ENCODE measurements at regions not wholly inside any gene's neighbourhood (a gene's known extent, or its start where the extent isn't known, plus 50 kb on each side); places are given as distances from the start of the nearest gene placed in this dataset.
"Not testable (repeated sequence)": the region's sequence is repeated elsewhere in the genome, so short reads cannot be mapped to it uniquely, and the experiment has no call there.

DNA sequence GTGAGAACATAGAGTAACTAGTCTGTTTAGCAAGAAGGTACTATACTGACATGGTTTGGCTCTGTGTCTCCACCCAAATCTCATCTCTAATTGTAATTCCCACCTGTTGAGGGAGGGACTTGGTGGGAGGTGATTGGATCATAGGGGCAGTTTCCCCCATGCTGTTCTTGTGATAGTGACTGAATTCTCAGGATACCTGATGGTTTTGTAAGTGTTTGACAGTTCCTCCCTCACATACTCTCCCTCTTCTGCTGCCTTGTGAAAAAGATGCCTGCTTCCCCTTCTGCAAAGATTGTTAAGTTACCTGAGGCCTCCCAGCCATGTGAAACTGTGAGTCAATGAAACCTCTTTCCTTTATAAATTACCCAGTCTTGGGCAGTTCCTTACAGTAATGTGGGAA lies 240.4 kb upstream of the ST8SIA4 start:
- DNase-seq: no peak

DNA sequence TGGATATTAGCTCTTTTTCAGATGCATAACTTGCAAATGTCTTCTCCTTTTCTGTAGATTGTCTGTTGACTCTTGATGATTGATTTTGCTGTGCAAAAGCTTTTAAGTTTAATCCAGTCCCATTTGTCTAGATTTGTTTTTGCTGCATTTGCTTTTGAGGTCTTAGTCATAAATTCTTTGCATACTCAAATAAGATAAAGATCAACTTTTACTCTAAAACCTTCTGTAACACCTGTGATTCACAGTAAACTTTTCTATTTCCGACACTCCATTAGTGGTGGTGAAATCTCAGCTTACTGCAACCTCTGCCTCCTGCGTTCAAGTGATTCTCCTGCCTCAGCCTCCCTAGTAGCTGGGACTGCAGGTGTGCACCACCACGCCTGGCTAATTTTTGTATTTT lies 239.0 kb upstream of the ST8SIA4 start:
- no peak for DNase-seq

DNA sequence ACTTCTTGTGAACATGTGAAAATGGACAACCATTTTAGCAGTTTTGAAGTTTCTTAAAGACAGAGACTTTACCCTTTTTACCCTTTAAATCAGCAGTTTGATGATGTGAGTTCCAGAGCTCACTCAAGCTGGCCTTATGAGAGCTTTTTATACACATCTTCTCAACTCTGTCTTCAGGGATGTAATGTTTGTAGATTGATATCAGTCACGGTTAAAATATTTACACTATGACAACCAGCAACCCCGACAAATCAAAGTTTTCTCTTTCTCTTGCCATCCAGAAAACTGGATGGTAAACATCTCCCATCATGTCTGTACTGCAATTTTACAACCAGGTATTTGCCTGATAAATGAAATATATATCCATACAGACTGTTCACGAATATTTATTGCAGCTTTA lies 233.4 kb upstream of the ST8SIA4 start:
- no peak for DNase-seq

DNA sequence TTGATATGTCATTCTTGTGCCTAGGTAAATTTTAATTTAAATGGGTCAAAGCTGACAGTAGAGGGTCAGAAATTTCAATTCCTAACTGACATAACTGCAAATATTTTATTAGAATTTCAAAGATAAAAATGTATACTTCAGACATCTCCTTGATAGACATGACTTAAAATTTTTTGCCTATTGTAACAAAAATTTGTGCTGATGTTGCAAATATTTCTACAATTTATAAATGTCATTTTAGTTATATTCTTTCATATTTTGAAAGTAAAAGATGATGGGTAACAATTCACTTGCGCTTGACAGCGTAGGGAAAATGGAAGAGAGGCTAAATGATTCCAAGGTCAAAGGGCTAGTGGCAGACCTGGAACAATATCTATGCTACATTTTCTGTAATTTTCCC lies 220.3 kb upstream of the ST8SIA4 start:
- no peak for DNase-seq

DNA sequence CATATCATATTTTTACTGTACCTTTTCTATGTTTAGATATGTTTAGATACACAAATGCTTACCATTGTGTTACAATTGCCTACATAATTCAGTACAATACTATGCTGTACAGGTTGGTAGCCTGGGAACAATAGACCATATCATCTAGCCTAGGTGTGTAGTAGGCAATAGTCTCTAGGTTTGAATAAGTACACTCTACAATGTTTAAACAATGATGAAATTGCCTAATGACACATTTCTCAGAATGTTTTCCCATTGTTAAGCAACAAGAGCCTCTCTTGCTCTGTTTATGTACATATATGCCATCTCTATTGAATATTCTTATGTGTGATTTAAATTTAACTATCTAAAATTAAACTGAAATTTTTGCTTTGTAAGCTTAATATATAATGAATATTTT lies 209.6 kb upstream of the ST8SIA4 start:
- DNase-seq: peak; percentile 7

DNA sequence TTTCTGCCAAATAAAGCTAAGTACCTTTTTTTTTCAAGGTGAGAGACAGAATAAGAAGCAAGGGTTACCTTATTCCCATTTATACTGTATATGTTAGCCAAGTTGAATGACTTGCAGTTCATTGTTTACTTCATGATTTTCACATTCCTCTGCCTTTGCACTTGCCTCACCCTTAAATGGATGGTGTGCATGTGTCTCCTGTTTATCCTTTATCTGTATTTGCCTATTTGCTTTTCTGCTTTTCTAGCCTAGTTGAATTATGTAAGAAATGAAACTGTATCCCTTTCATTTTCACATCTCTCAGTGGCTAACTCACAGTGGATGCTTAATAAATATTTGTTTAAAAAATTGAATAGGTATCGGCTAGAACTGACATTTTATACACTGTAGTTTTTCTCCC lies 200.8 kb upstream of the ST8SIA4 start:
- DNase-seq: no peak

DNA sequence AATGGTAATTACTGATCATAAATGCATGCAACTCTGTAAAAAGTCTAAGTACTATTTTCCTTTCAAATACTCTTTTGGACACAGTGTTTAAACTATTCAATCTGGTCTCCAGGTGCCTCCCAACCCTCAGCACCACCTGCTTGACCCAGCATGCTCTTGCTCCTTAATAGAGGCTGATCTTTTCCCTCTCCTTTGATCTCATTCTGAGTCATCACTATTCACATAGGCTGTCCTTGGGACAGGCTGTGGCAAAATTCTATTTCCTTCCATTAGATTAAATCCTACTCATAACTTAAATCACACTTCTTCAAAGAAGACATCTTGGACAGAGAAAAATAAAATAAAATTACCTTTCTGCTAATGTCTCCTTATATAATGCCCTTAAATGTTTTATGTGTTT lies 199.4 kb upstream of the ST8SIA4 start:
- no peak for DNase-seq

DNA sequence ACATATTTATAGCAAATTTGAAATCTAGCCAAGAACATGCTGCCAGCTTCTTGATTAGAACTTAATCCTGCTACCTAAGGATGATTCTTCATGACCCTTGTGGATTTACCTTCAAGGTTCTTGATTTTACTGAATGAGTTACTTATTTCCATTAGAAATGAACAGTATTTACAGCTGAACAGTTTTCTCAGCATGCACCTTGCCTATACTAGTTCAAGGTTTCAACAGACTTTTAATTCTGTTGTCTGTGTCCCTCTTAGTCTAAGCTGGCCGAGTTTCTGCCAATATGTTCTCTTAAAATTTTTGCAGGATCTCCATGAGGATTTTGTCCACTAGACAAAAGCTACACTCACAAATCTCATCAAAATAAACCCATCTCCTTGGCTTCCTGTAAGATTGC lies 188.8 kb upstream of the ST8SIA4 start:
- DNase-seq: no peak

DNA sequence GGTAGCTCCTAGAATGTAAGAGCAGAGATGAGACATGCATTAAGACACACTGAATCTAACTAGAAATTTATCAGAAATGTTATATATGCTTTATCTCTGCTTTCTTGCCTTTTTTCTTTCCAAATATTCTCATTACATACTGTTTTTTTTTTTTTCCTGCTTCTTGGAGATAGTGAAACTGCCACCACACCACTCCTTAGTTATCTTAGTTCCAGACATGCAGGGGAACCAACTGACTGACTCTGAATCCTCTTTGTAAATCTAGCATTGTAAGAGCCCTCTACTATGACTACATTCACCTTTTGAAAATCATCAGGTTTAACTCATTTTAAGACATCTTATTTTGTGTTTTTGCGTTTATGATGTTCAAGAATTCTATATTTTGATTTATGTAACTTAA lies 181.3 kb upstream of the ST8SIA4 start:
- no peak for DNase-seq

DNA sequence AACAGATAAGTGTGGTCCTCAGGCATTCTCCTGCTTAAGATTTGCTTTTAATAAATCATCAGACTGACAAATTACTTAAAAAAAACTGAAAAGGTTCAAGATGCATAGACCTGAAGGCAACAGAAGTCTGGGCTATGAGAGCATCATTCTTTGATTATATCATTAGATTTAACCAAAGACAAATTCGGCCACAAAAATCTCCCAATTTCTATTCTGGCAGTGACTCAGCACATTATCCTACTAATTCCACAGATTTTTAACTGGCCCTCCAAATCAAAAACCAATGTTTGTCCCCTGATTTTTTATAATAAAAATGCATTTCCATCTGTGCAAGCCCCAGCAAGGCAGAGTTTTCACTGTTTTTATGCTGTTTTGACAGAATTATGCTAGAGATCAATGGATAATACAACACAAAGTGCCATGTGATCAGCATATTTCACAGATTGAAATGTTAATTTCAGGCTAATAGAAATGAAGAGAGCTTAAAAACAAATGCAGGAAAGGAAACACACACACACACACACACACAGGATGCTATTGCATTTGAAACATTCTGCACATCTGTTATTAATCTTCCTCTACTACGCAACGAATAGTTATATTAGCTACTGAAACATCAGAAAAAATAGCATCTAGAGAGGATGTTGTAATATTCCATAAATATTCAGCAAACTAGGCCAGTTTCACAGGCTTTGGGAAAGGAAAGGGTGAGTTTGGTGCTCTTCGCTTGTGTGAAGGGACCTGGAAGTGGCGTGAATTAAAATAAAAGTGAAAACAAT lies 177.6 kb upstream of the ST8SIA4 start:
- DNase-seq: no peak

DNA sequence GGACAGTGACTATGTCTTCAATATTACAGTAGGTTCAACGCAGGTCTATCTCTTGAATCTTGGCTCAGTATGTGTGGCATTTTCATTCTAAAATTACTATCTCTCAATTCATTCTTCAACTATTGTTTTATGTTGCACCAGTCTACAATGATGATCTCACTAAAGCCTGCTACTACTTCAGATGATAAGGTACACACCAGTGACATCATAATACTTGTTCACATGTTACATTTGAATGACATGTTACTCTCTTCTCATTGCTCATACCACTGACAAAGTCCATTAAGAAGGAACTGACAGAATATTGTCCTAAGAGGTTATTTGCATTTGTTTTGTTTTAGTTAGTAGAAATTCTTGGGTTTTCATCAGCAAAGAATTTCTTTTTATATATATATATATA lies 165.2 kb upstream of the ST8SIA4 start:
- DNase-seq: no peak

DNA sequence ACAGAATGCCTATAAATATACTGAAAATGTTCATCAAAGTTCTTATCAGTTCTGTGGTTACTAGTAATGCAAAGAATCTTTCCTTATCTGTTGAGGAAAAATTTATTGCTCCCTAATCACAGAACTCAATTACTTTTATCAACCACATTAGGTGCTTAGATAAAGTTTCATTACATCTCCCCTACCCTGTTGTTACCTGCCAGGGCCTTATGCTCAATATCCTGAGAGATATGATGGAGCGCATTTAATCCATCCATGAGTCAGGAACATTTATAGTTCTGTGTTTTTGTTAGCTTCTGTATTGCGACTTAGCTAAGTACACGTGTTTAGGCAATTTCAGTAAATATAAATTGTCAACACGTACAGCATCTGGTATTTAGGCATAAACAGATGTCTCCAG lies 164.3 kb upstream of the ST8SIA4 start:
- no peak for DNase-seq

DNA sequence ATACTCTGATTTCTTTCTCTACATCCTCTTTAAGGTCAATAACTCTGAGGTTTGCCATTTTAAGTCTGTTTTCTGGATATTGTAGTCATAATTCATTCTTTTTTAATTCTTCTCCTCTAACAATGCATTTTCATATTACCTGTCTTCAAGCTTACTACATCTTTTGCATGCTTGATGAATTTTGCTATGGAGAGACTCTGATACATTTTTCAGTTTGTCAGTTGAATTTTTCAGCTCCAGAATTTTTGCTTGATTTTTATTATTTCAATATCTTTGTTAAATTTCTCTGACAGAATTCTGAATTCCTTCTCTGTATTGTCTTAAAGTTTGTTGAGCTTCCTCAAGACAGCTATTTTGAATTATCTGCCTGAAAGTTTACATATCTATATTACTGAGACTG lies 159.8 kb upstream of the ST8SIA4 start:
- no peak for DNase-seq

DNA sequence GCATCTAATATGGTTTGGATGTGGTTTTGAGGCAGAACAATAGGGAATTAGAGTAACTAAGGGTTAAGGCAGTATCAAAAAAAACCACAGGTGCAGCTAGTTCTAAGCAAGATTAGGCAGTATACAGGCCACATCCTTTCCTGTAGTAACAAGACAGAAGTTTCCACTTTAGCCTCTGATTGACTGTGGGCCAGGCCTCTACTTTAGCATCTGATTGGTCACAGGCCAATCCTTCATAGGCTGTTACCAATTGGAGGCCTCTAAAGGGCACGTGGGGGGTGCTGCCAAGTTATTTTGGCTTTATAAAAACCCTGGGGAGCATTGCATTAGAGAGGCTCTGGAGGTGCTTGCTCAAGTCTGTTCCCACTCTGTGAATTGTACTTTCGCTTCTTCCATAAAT lies 144.1 kb upstream of the ST8SIA4 start:
- DNase-seq: no peak

DNA sequence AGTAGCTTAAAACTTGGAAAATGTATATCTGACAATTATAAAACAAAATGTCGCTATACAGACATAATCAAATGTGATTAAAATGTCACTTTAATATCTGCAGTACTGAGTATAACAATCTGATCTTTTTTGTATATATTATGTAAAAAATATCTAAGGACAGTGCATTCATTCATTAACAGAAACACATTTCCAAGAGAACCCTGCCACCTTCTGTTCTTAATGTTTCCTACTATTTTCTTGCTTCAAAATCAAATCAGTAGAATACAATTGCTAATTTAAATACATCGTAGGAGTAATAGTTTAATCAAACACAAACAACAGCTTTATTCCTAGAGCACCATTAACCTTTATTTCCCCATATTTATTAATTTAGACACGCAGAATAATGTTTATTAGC lies 142.6 kb upstream of the ST8SIA4 start:
- DNase-seq: no peak

DNA sequence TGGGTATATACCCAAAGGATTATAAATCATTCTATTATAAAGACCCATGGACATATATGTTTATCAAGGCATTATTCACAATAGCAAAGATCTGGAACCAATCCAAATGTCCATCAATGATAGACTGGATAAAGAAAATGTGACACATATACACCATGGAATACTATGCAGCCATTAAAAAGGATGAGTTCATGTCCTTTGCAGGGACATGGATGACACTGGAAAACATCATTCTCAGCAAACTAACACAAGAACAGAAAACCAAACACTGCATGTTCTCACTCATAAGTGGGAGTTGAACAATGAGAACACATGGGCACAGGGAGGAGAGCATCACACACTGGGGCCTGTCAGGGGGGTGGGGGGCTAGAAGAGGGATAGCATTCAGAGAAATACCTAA lies 136.9 kb upstream of the ST8SIA4 start:
- DNase-seq: not testable (repeated sequence)

DNA sequence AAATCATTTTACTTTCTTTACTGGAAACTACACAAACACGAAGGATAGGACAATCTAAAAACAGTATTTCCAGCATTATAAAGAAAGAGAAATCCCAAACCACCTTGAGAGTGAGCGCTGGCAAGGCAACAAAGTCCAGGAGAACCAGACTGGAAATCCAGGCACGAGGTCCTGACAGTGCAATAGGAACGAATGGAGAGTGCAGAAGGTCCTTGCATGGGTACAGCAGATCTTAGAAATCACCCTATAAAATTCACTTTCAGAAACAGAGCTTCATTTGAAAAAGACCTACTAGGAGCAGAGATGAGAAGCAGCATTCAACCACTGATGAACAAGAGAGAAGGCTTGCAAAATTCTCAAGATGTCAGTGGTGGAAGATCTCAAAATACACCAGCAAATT lies 133.7 kb upstream of the ST8SIA4 start:
- DNase-seq: no peak

DNA sequence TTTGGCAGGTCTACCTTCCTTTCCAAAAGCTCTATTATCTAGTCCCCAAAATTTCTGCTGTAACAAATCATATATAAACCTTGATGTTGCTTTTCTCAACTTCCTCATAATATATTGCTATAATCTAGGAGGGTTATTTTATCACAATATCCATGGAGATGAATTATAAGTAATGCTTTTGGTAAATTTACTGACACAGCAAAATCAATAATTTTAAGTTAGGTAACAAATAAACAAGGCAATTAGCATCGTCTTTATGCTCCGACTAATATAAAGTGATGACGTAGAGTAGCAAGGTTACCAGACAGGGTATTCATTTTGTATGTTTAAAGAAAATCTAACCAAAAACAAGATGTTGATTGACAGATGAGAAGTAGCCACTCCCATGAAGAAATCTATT lies 132.3 kb upstream of the ST8SIA4 start:
- no peak for DNase-seq

DNA sequence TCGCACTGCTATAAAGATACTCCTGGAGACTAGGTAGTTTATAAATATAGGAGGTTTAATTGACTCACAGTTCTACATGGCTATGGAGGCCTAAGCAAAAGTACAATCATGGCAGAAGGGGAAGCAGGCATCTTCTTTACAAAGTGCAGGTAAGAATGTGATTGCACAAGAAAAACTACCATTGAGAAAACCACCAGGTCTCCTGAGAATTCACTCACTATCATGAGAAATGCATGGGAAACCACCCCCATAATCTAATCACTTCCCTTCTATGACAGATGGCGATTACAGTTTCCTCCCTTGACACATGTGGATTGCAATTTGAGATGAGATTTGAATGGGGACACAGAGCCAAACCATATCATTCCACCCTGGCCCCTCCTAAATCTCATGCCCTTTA lies 121.2 kb upstream of the ST8SIA4 start:
- no peak for DNase-seq

DNA sequence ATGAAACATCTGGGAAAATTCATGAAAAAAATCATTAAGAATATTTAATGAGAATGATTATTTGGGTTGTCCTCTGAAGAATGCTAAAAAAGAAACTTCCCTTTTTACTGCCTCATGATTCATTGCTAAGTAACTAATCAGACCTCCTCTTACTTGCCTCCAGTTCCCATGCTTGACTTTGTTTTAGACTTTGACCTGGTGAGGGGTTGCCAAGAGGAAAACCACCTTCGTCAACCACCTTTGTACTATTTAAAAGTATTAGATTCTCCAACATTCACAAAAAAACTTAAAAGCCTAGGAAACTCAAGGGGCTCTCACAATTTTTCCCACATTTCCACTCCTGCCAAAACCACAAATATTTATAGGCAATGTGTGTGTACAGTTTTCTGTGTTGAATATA lies 115.2 kb upstream of the ST8SIA4 start:
- DNase-seq: no peak

DNA sequence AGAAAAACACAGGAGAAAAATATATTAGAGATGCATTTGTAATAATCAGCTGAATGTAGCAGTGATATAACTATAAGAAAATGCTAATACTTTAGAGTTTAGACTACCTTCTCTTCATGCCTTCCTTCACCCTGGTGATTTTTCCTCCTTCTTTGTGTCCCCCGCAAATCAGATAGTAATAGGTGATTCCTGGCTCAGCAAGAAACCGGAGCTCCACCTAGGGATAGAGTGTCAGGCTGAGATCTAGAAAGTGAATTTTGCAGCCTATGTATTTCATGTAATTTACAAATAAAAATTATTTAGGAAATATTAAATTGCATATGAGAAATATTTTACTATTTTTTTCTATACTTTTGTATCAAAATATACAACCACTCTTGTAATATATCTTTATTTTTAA lies 109.8 kb upstream of the ST8SIA4 start:
- no peak for DNase-seq

DNA sequence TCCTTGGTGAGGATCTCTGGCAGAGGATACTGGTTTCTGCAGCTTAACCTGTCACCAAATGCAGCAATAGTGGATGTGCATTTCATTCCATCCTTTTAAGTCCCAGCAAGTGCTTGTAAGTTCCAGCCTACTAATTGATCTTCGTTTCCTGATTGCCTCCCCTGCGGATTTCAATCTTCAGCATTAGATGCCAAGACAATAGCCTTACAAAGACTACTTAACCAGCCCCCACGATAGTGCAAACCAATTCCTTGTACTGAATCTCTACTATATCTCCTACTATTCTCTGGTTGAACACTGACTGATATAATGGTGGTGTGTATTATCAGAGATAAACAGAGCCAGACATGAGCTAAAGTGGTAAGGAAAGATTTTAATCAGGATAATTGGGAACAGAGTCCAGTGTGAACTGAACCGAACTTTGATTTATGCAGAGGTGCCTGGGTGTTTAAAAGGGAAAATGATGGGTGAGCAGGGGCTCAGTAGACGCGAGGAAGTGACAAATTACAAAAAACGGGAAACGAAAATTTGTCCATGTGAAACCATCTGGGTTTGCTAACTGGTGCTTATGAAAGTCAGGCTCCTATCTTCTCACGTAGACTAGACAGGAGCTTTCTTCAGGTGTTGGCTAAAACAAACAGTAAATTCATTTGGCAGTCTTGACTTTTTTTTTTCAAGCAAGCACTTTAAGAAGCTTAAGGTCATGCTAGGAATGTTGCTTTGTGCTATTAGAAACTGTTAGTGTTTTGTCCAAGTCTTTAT lies 106.9 kb upstream of the ST8SIA4 start:
- no peak for DNase-seq

DNA sequence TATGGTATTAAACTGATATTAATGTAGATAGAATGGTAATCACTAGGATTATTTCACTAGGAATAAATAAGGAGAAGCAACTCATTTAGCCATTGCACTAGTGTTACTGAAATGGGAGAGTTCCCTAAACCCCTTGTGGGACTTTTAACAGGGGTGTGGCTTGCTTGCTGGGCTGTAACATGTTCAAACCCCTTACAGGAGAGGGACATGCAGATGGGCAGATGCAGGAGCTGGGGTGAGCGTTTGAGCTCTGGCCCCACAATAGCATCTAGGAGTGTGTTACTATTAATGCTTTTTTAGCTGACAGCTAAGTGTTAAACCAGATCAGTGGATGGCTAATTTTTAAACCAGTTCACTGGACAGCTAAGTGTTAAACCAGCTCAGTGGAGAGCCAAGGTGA lies 89.3 kb upstream of the ST8SIA4 start:
- no peak for DNase-seq

DNA sequence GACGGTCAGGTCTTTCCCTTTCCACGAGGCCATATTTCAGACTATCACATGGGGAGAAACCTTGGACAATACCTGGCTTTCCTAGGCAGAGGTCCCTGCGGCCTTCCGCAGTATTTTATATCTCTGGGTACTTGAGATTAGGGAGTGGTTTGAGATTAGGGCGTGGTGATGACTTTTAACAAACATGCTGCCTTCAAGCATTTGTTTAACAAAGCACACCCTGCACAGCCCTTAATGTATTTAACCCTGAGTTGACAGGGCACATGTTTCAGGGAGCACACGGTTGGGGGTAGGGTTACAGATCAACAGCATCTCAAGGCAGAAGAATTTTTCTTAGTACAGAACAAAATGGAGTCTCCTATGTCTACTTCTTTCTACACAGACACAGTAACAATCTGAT lies 80.5 kb upstream of the ST8SIA4 start:
- DNase-seq: not testable (repeated sequence)

DNA sequence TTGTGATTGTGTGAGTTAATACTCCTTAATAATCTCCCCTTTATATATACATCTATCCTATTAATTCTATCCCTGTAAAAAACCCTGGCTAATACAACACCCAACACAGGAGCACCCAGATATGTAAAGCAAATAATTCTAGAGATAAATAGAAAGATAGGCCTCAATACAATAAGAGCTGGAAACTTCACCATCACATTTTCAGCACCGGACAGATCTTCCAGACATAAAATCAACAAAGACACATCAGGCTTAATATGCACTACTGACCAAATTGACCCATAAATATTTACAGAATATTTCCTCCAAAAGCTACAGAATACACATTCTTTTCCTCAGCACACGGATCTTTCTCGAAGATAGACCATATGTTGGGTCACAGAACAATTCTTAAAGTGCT lies 71.0 kb upstream of the ST8SIA4 start:
- DNase-seq: no peak

Measured in DMS153 (cell line).